MM.1S (cell line): ENCODE measurements at regions not wholly inside any gene's neighbourhood (a gene's known extent, or its start where the extent isn't known, plus 50 kb on each side); places are given as distances from the start of the nearest gene placed in this dataset.

Experiments used
- DNase-seq: peaks from one replicate; pipeline ENCODE4 v3.0.0-alpha.2; 2015
- H2AFZ ChIP-seq: fragments of 300-600 bp; sonication (generic); 2 replicates; pipeline ENCODE4 v1.6.0; 2016; ENCODE audit warnings: antibody characterized with exemption, low read length
- H3F3A ChIP-seq: fragments of 300-600 bp; sonication (generic); 2 replicates; pipeline ENCODE4 v1.6.1; 2016; ENCODE audit warnings: mild to moderate bottlenecking, antibody characterized with exemption, low read length, moderate library complexity, mixed read lengths; ENCODE audit not compliant: insufficient read depth
- H3K27ac ChIP-seq: fragments of 300-600 bp; sonication (generic); 2 replicates; pipeline ENCODE4 v1.5.1; 2016; ENCODE audit warnings: mild to moderate bottlenecking, low read length
- H3K27me3 ChIP-seq: fragments of 300-600 bp; sonication (generic); replicated peaks from 2 replicates; pipeline ENCODE4 v1.6.0; 2016; ENCODE audit warnings: low read length; ENCODE audit not compliant: insufficient read depth
- H3K36me3 ChIP-seq: fragments of 300-600 bp; sonication (generic); replicated peaks from 2 replicates; pipeline ENCODE4 v1.6.1; 2016; ENCODE audit warnings: mild to moderate bottlenecking, low read length, mixed read lengths; ENCODE audit not compliant: insufficient read depth
- H3K4me1 ChIP-seq: fragments of 300-600 bp; sonication (generic); 2 replicates; pipeline ENCODE4 v1.6.1; 2016; ENCODE audit warnings: low read length, mixed read lengths
- H3K4me2 ChIP-seq: fragments of 300-600 bp; sonication (generic); 2 replicates; pipeline ENCODE4 v1.6.0; 2016; ENCODE audit warnings: low read depth, low read length
- H3K4me3 ChIP-seq: fragments of 300-600 bp; sonication (generic); 2 replicates; pipeline ENCODE4 v1.5.1; 2016; ENCODE audit warnings: low read length, mixed read lengths
- H3K79me2 ChIP-seq: fragments of 300-600 bp; sonication (generic); 2 replicates; pipeline ENCODE4 v1.6.1; 2016; ENCODE audit warnings: mixed run types, low read length, mixed read lengths
- H3K9ac ChIP-seq: fragments of 300-600 bp; sonication (generic); 2 replicates; pipeline ENCODE4 v1.6.1; 2016; ENCODE audit warnings: low read length, mixed read lengths
- H3K9me2 ChIP-seq: fragments of 300-600 bp; sonication (generic); replicated peaks from 2 replicates; pipeline ENCODE4 v1.6.1; 2016; ENCODE audit warnings: mild to moderate bottlenecking, low read length, mixed read lengths; ENCODE audit not compliant: insufficient read depth
- H3K9me3 ChIP-seq: fragments of 300-600 bp; sonication (generic); replicated peaks from 2 replicates; pipeline ENCODE4 v1.6.1; 2016; ENCODE audit warnings: mild to moderate bottlenecking, low read length, mixed read lengths; ENCODE audit not compliant: insufficient read depth
- H4K20me1 ChIP-seq: fragments of 300-600 bp; sonication (generic); 2 replicates; pipeline ENCODE4 v1.6.1; 2016; ENCODE audit warnings: mild to moderate bottlenecking, low read length, moderate library complexity, mixed read lengths; ENCODE audit not compliant: insufficient read depth
- EZH2 ChIP-seq: fragments of 300-600 bp; sonication (generic); optimal IDR thresholded peaks from 2 replicates; pipeline ENCODE3; 2017; ENCODE audit warnings: low read depth, mild to moderate bottlenecking, antibody characterized with exemption, low read length, mixed read lengths
- EZH2phosphoT487 ChIP-seq: fragments of 300-600 bp; sonication (generic); IDR thresholded peaks from 2 replicates; pipeline ENCODE4 v1.6.1; 2018; ENCODE audit warnings: antibody characterized with exemption, low read length
- TF ChIP-seq, protein P1 (sequence below): fragments of 300-600 bp; sonication (generic); IDR thresholded peaks from 2 replicates; pipeline ENCODE4 v1.5.1; 2016; ENCODE audit warnings: antibody characterized with exemption, low read length, mixed read lengths

DNA sequence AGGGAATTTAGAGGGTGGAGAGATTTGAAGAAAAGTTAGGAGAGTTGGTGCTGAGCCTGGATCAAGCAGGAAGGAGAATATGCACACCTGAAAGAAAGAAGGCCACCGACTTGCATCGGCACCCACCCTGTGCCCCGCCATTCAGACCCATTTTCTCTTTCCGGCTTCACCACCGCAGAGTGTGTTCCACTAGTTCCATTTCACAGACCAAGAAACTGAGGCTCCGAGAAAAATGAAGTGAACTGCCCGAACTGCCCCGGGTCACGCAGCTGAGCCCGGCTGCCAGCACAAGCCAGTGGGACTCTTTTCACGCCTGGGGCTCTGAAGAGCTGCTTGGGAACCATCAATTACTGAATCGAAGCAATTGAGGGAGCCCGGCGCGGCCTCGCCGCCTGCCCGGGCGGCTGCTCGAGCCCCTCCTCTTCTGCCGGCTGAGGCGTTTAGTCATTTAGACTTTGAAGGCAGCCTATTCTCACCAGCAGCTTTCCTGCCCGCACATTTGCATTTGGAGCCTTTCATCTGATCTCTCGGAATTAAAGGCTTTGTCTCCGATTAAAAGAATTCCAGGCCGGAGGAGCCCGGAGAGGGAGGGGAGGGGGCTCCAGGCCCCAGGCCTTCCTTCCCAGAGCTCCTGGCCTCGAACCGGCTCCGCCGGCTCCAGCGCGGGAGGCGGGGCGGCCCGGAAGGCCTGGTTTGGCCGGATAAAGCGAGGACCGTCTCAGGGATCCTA, 140.2 kb upstream of the PJA1 start:
- Histone ChIP-seq H3F3A (no peaks in the 10 kb centered on the region), H3K4me1 (no peaks in the 10 kb centered on the region), H3K27ac (no peak overlapping the region), H3K27me3 (no peaks in the 10 kb centered on the region), H3K4me3 (no peak overlapping the region), H3K4me2 (no peak overlapping the region), H3K9ac (no peak overlapping the region), H4K20me1 (no peaks in the 10 kb centered on the region), H2AFZ (no peak overlapping the region), H3K79me2 (no peaks in the 10 kb centered on the region), H3K9me2 (no peaks in the 10 kb centered on the region), H3K9me3 (no peaks in the 10 kb centered on the region), H3K36me3 (no peaks in the 10 kb centered on the region)
- TF ChIP-seq EZH2phosphoT487 (no peak), EZH2 (no peak)
- TF ChIP-seq, protein P1, sequence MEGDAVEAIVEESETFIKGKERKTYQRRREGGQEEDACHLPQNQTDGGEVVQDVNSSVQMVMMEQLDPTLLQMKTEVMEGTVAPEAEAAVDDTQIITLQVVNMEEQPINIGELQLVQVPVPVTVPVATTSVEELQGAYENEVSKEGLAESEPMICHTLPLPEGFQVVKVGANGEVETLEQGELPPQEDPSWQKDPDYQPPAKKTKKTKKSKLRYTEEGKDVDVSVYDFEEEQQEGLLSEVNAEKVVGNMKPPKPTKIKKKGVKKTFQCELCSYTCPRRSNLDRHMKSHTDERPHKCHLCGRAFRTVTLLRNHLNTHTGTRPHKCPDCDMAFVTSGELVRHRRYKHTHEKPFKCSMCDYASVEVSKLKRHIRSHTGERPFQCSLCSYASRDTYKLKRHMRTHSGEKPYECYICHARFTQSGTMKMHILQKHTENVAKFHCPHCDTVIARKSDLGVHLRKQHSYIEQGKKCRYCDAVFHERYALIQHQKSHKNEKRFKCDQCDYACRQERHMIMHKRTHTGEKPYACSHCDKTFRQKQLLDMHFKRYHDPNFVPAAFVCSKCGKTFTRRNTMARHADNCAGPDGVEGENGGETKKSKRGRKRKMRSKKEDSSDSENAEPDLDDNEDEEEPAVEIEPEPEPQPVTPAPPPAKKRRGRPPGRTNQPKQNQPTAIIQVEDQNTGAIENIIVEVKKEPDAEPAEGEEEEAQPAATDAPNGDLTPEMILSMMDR: no peak
- no peak for DNase-seq

DNA sequence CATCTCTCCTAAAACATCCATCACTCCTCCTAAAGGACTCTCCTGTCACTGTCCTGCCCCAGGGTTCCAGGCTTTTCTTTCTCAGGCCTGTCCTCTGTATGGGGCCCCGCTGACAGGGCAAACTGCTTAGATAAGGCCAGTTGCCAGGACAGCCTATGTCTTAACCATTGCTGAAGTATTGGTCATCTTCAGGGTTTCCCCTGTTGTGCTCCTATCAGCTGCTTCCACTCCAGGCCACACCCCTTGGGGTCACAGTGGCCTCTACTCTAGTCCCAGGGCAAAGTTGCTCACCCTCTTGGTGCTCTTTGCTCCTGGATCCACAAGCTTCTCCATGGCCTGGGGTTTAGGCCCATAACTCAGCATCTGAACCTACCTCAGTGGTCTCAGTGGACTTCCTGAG, 138.0 kb upstream of the PJA1 start:
- Histone ChIP-seq H2AFZ (no peak overlapping the region), H3K9me3 (no peaks in the 10 kb centered on the region), H3F3A (no peaks in the 10 kb centered on the region), H4K20me1 (no peaks in the 10 kb centered on the region), H3K4me3 (no peak overlapping the region), H3K4me1 (no peaks in the 10 kb centered on the region), H3K27ac (no peak overlapping the region), H3K36me3 (no peaks in the 10 kb centered on the region), H3K79me2 (no peaks in the 10 kb centered on the region), H3K9ac (no peak overlapping the region), H3K27me3 (no peaks in the 10 kb centered on the region), H3K9me2 (no peaks in the 10 kb centered on the region), H3K4me2 (no peak overlapping the region)
- no peak for DNase-seq
- TF ChIP-seq, protein P1: no peak
- TF ChIP-seq EZH2phosphoT487 (no peak), EZH2 (no peak)

DNA sequence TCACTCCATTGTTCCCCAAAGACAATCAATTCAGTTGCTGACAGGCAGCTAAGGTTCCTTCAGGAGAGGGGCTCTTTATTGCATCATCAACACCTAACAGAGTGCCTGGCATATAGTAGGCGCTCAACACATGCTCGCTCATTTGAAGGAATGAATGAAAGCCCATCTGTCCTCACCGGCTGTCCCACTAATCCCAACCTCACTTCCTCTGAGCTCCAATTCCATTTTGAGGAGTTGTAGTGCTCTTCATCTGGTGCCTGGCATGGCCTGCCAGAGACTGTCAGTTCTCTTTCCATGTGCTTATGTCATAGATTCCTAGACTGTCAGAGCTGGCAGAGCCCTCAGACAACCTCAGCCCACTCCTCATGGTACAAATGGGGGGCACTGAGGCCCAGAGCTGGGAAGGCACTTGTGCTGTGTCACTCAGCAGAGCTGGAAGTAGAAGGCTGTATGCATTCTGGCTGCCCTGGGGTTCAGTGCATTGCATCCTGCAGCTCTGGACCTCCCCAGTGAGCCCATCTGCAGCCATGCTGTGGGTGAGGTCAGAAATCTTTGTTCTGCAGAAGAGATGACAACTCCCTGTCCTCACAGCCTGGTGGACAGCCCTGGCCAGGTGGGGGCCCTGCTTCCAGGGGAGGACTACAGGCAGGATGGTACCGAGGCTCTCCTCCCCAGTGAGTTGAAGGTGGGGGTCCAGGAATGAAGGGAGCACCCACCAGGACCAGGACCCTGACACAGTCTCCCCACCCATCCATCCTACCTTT, 134.9 kb upstream of the PJA1 start:
- Histone ChIP-seq H4K20me1 (no peaks in the 10 kb centered on the region), H3K9me2 (no peaks in the 10 kb centered on the region), H3K9ac (no peak overlapping the region), H3K4me1 (no peaks in the 10 kb centered on the region), H3F3A (no peaks in the 10 kb centered on the region), H3K27ac (no peak overlapping the region), H2AFZ (no peak overlapping the region), H3K36me3 (no peaks in the 10 kb centered on the region), H3K79me2 (no peaks in the 10 kb centered on the region), H3K9me3 (no peaks in the 10 kb centered on the region), H3K4me2 (no peak overlapping the region), H3K4me3 (no peak overlapping the region), H3K27me3 (no peaks in the 10 kb centered on the region)
- TF ChIP-seq EZH2phosphoT487: no peak
- TF ChIP-seq, protein P1: no peak
- TF ChIP-seq EZH2: no peak
- no peak for DNase-seq
